ENCODE measurements at regions not wholly inside any gene's neighbourhood (a gene's known extent, or its start where the extent isn't known, plus 50 kb on each side); places are given as distances from the start of the nearest gene placed in this dataset.
"Not testable (repeated sequence)": the region's sequence is repeated elsewhere in the genome, so short reads cannot be mapped to it uniquely, and the experiment has no call there.

GRCh38 chr3:31311559-31311958 is 221.2 kb upstream of the STT3B start:
- no peaks in the 10 kb centered on the region for H3K27me3 ChIP-seq (ENCODE audit: control insufficient read depth, insufficient read depth, low read length)
- no peak overlapping the region for H3K27ac ChIP-seq (ENCODE audit: low read length)
- WGBS (ENCODE audit: insufficient coverage): 89% methylated on average over 1 of the region's 3 CpGs
- no peak overlapping the region for H3K4me3 ChIP-seq (ENCODE audit: low read length)
- no peaks in the 10 kb centered on the region for H3K36me3 ChIP-seq (ENCODE audit: control insufficient read depth, insufficient read depth, low read length)
- no peak for DNase-seq
- H3K9me3 ChIP-seq (replicated peaks; ENCODE audit: control insufficient read depth, low read depth, low read length): peaks cover 4% of the 10 kb centered on the region
- no peaks in the 10 kb centered on the region for H3K4me1 ChIP-seq (ENCODE audit: control insufficient read depth, insufficient read depth, low read length)

- no peaks in the 10 kb centered on the region for H3K4me1 ChIP-seq (ENCODE audit: control insufficient read depth, insufficient read depth, low read length)
- H3K36me3 ChIP-seq (ENCODE audit: control insufficient read depth, insufficient read depth, low read length): no peaks in the 10 kb centered on the region
- H3K27me3 ChIP-seq (ENCODE audit: control insufficient read depth, insufficient read depth, low read length): no peaks in the 10 kb centered on the region
- no peak overlapping the region for H3K4me3 ChIP-seq (ENCODE audit: low read length)
- H3K9me3 ChIP-seq (replicated peaks; ENCODE audit: control insufficient read depth, low read depth, low read length): peaks cover 4% of the 10 kb centered on the region
- no peak for DNase-seq
- WGBS (ENCODE audit: insufficient coverage): 75% methylated on average over 2 of the region's 2 CpGs
- no peak overlapping the region for H3K27ac ChIP-seq (ENCODE audit: low read length)
These were observed 220.3 kb upstream of the STT3B start for GRCh38 chr3:31312400-31312799.

GRCh38 chr3:31314258-31314657 is 218.5 kb upstream of the STT3B start:
- H3K4me3 ChIP-seq (ENCODE audit: low read length): no peak overlapping the region
- H3K36me3 ChIP-seq (ENCODE audit: control insufficient read depth, insufficient read depth, low read length): no peaks in the 10 kb centered on the region
- no peaks in the 10 kb centered on the region for H3K4me1 ChIP-seq (ENCODE audit: control insufficient read depth, insufficient read depth, low read length)
- WGBS (ENCODE audit: insufficient coverage): no CpG with 5 or more reads among the region's 2 CpGs
- no peak overlapping the region for H3K27ac ChIP-seq (ENCODE audit: low read length)
- H3K27me3 ChIP-seq (ENCODE audit: control insufficient read depth, insufficient read depth, low read length): no peaks in the 10 kb centered on the region
- peaks cover 4% of the 10 kb centered on the region for H3K9me3 ChIP-seq (replicated peaks; ENCODE audit: control insufficient read depth, low read depth, low read length)
- DNase-seq: no peak

- Histone ChIP-seq H3K36me3 (ENCODE audit: control insufficient read depth, insufficient read depth, low read length) (no peaks in the 10 kb centered on the region), H3K4me3 (ENCODE audit: low read length) (no peak overlapping the region), H3K4me1 (ENCODE audit: control insufficient read depth, insufficient read depth, low read length) (no peaks in the 10 kb centered on the region), H3K27me3 (ENCODE audit: control insufficient read depth, insufficient read depth, low read length) (no peaks in the 10 kb centered on the region), H3K9me3 (replicated peaks; ENCODE audit: control insufficient read depth, low read depth, low read length) (peaks cover 4% of the 10 kb centered on the region), H3K27ac (ENCODE audit: low read length) (no peak overlapping the region)
- peak; percentile 25 for DNase-seq
- 95% methylated on average over 2 of the region's 2 CpGs for WGBS (ENCODE audit: insufficient coverage)
These were observed 213.4 kb upstream of the STT3B start for GRCh38 chr3:31319332-31319731.

GRCh38 chr3:31321620-31322019 is 211.1 kb upstream of the STT3B start:
- Histone ChIP-seq H3K27me3 (ENCODE audit: control insufficient read depth, insufficient read depth, low read length) (no peaks in the 10 kb centered on the region), H3K4me1 (ENCODE audit: control insufficient read depth, insufficient read depth, low read length) (no peaks in the 10 kb centered on the region), H3K4me3 (ENCODE audit: low read length) (no peak overlapping the region), H3K27ac (ENCODE audit: low read length) (no peak overlapping the region), H3K9me3 (replicated peaks; ENCODE audit: control insufficient read depth, low read depth, low read length) (no peaks in the 10 kb centered on the region), H3K36me3 (ENCODE audit: control insufficient read depth, insufficient read depth, low read length) (no peaks in the 10 kb centered on the region)
- DNase-seq: no peak
- WGBS (ENCODE audit: insufficient coverage): no CpG with 5 or more reads among the region's 1 CpG

- DNase-seq: peak; percentile 36
- WGBS (ENCODE audit: insufficient coverage): 19% methylated on average over 2 of the region's 4 CpGs
- H3K27me3 ChIP-seq (ENCODE audit: control insufficient read depth, insufficient read depth, low read length): no peaks in the 10 kb centered on the region
These were observed 210.3 kb upstream of the STT3B start for GRCh38 chr3:31322460-31322859.

GRCh38 chr3:31327826-31328357 is 204.8 kb upstream of the STT3B start:
- not testable (repeated sequence) for H3K4me3 ChIP-seq (ENCODE audit: low read length); H3K36me3 ChIP-seq (ENCODE audit: control insufficient read depth, insufficient read depth, low read length); H3K9me3 ChIP-seq (replicated peaks; ENCODE audit: control insufficient read depth, low read depth, low read length); H3K4me1 ChIP-seq (ENCODE audit: control insufficient read depth, insufficient read depth, low read length); H3K27me3 ChIP-seq (ENCODE audit: control insufficient read depth, insufficient read depth, low read length); H3K27ac ChIP-seq (ENCODE audit: low read length); DNase-seq
- 30% methylated on average over 2 of the region's 3 CpGs for WGBS (ENCODE audit: insufficient coverage)

More at GRCh38 chr3:31322460-31322859, 210.3 kb upstream of the STT3B start:
- Histone ChIP-seq H3K4me3 (ENCODE audit: low read length) (no peak overlapping the region), H3K9me3 (replicated peaks; ENCODE audit: control insufficient read depth, low read depth, low read length) (peaks cover 7% of the 10 kb centered on the region), H3K36me3 (ENCODE audit: control insufficient read depth, insufficient read depth, low read length) (no peaks in the 10 kb centered on the region), H3K27ac (ENCODE audit: low read length) (no peak overlapping the region), H3K4me1 (ENCODE audit: control insufficient read depth, insufficient read depth, low read length) (no peaks in the 10 kb centered on the region)

- Histone ChIP-seq H3K36me3 (ENCODE audit: control insufficient read depth, insufficient read depth, low read length) (no peaks in the 10 kb centered on the region), H3K27me3 (ENCODE audit: control insufficient read depth, insufficient read depth, low read length) (no peaks in the 10 kb centered on the region), H3K9me3 (replicated peaks; ENCODE audit: control insufficient read depth, low read depth, low read length) (peaks cover 8% of the 10 kb centered on the region), H3K4me3 (ENCODE audit: low read length) (no peak overlapping the region), H3K27ac (ENCODE audit: low read length) (no peak overlapping the region), H3K4me1 (ENCODE audit: control insufficient read depth, insufficient read depth, low read length) (no peaks in the 10 kb centered on the region)
- DNase-seq: no peak
- WGBS (ENCODE audit: insufficient coverage): no CpG with 5 or more reads among the region's 3 CpGs
These were observed 201.4 kb upstream of the STT3B start for GRCh38 chr3:31331278-31331677.

GRCh38 chr3:31341130-31341529 is 191.6 kb upstream of the STT3B start:
- peaks cover 3% of the 10 kb centered on the region for H3K9me3 ChIP-seq (replicated peaks; ENCODE audit: control insufficient read depth, low read depth, low read length)
- no peaks in the 10 kb centered on the region for H3K27me3 ChIP-seq (ENCODE audit: control insufficient read depth, insufficient read depth, low read length)
- no peak overlapping the region for H3K27ac ChIP-seq (ENCODE audit: low read length)
- H3K4me1 ChIP-seq (ENCODE audit: control insufficient read depth, insufficient read depth, low read length): no peaks in the 10 kb centered on the region
- no peak overlapping the region for H3K4me3 ChIP-seq (ENCODE audit: low read length)
- WGBS (ENCODE audit: insufficient coverage): no CpG with 5 or more reads among the region's 2 CpGs
- no peak for DNase-seq
- H3K36me3 ChIP-seq (ENCODE audit: control insufficient read depth, insufficient read depth, low read length): no peaks in the 10 kb centered on the region

- Histone ChIP-seq H3K36me3 (ENCODE audit: control insufficient read depth, insufficient read depth, low read length) (no peaks in the 10 kb centered on the region), H3K4me3 (ENCODE audit: low read length) (no peak overlapping the region), H3K9me3 (replicated peaks; ENCODE audit: control insufficient read depth, low read depth, low read length) (peaks cover 3% of the 10 kb centered on the region), H3K4me1 (ENCODE audit: control insufficient read depth, insufficient read depth, low read length) (no peaks in the 10 kb centered on the region), H3K27ac (ENCODE audit: low read length) (no peak overlapping the region), H3K27me3 (ENCODE audit: control insufficient read depth, insufficient read depth, low read length) (no peaks in the 10 kb centered on the region)
- no peak for DNase-seq
- 78% methylated on average over 1 of the region's 1 CpG for WGBS (ENCODE audit: insufficient coverage)
These were observed 189.7 kb upstream of the STT3B start for GRCh38 chr3:31343075-31343474.

GRCh38 chr3:31345581-31345980 is 187.1 kb upstream of the STT3B start:
- 36% methylated on average over 2 of the region's 2 CpGs for WGBS (ENCODE audit: insufficient coverage)
- Histone ChIP-seq H3K27me3 (ENCODE audit: control insufficient read depth, insufficient read depth, low read length) (no peaks in the 10 kb centered on the region), H3K36me3 (ENCODE audit: control insufficient read depth, insufficient read depth, low read length) (no peaks in the 10 kb centered on the region), H3K27ac (ENCODE audit: low read length) (no peak overlapping the region), H3K9me3 (replicated peaks; ENCODE audit: control insufficient read depth, low read depth, low read length) (peaks cover 3% of the 10 kb centered on the region), H3K4me3 (ENCODE audit: low read length) (no peak overlapping the region), H3K4me1 (ENCODE audit: control insufficient read depth, insufficient read depth, low read length) (no peaks in the 10 kb centered on the region)
- DNase-seq: peak; percentile 36

Measured in muscle of leg (tissue), 3 donors.